ENCODE measurements at regions not wholly inside any gene's neighbourhood (a gene's known extent, or its start where the extent isn't known, plus 50 kb on each side); places are given as distances from the start of the nearest gene placed in this dataset.

DNA sequence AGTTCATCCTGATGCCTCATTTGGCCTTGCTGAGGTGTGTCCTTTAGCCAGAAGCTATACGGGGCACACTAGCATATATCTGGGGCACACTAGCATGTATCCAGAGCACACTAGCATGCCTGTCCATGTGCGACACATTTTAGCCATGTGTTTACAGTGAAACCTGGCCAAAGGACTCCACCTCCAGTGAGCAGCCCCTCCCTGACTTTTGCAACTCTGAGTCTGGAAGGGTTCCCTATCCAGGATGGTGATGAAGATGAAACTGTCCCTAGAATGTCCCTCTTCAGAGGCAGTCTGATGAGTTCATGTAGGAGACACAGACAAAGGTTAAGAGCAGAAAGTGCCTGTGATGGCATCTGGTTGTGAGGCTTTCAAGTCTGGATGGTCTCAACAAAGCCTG, 61.4 kb upstream of the LGALSL start:
- no peak for DNase-seq (ENCODE audit: low spot score)
- no CpG with 5 or more reads among the region's 2 CpGs for WGBS, 2 donors (ENCODE audit: extremely low coverage in 2 of 2, insufficient read length in 2 of 2, insufficient replicate concordance in 1 of 2)

GRCh38 chr2:64393383-64394010, 60.5 kb upstream of the LGALSL start:
- Histone ChIP-seq H3K36me3 (replicated peaks in 1 of 2; ENCODE audit: control insufficient read depth in 2 of 2, insufficient read depth in 2 of 2, low read length in 2 of 2) (no peaks in the 10 kb centered on the region), H3K4me2 (ENCODE audit: insufficient read depth, low read length, poor library complexity, severe bottlenecking) (no peak overlapping the region), H3K4me1 (ENCODE audit: control insufficient read depth in 2 of 2, insufficient read depth in 1 of 2, low read depth in 1 of 2, low read length in 2 of 2) (no peaks in the 10 kb centered on the region), H3K9ac (ENCODE audit: low read depth, low read length, poor library complexity) (no peak overlapping the region), H2BK5ac (ENCODE audit: low read length) (no peak overlapping the region), H3K23ac (ENCODE audit: low read depth, low read length, poor library complexity) (no peak overlapping the region), H4K91ac (ENCODE audit: low read depth, low read length, poor library complexity) (no peak overlapping the region), H3K27me3 (ENCODE audit: control insufficient read depth in 3 of 3, insufficient read depth in 3 of 3, low read depth in 1 of 3, low read length in 3 of 3) (no peaks in the 10 kb centered on the region), H3K9me3 (replicated peaks in 1 of 2; ENCODE audit: control insufficient read depth in 2 of 2, insufficient read depth in 1 of 2, low read depth in 1 of 2, low read length in 2 of 2) (peaks cover 0 to 5% of the 10 kb centered on the region in 2 donors), H3K14ac (ENCODE audit: low read length) (no peak overlapping the region), H3K4ac (ENCODE audit: low read length) (no peak overlapping the region), H2BK120ac (ENCODE audit: low read depth, low read length) (no peak overlapping the region), H2BK12ac (ENCODE audit: low read length) (no peak overlapping the region), H2AK5ac (ENCODE audit: low read depth, low read length) (no peak overlapping the region), H3K4me3 (ENCODE audit: low read length in 2 of 2) (no peak overlapping the region), H3K79me1 (ENCODE audit: low read depth, low read length) (no peaks in the 10 kb centered on the region), H2AFZ (ENCODE audit: low read length) (no peak overlapping the region), H3K27ac (replicated peaks; ENCODE audit: low read length) (no peak overlapping the region), H2BK15ac (ENCODE audit: low read length) (no peak overlapping the region), H4K8ac (ENCODE audit: low read depth, low read length) (no peak overlapping the region), H3K18ac (ENCODE audit: low read length) (no peak overlapping the region)
- WGBS, 2 donors (ENCODE audit: extremely low coverage in 2 of 2, insufficient read length in 2 of 2, insufficient replicate concordance in 1 of 2), result no CpG with 5 or more reads among the region's 3 CpGs
- no peak for DNase-seq (ENCODE audit: low spot score)

More for the DNA sequence above, 61.4 kb upstream of the LGALSL start:
- no peaks in the 10 kb centered on the region for H3K4me1 ChIP-seq (ENCODE audit: control insufficient read depth in 2 of 2, insufficient read depth in 1 of 2, low read depth in 1 of 2, low read length in 2 of 2)
- no peak overlapping the region for H3K4me2 ChIP-seq (ENCODE audit: insufficient read depth, low read length, poor library complexity, severe bottlenecking)
- no peak overlapping the region for H3K27ac ChIP-seq (replicated peaks; ENCODE audit: low read length)
- no peaks in the 10 kb centered on the region for H3K79me1 ChIP-seq (ENCODE audit: low read depth, low read length)
- H4K91ac ChIP-seq (ENCODE audit: low read depth, low read length, poor library complexity), result no peak overlapping the region
- H2BK120ac ChIP-seq (ENCODE audit: low read depth, low read length), result no peak overlapping the region
- no peak overlapping the region for H2AFZ ChIP-seq (ENCODE audit: low read length)
- H2AK5ac ChIP-seq (ENCODE audit: low read depth, low read length), result no peak overlapping the region
- H3K9me3 ChIP-seq (replicated peaks in 1 of 2; ENCODE audit: control insufficient read depth in 2 of 2, insufficient read depth in 1 of 2, low read depth in 1 of 2, low read length in 2 of 2), result peaks cover 0 to 7% of the 10 kb centered on the region in 2 donors
- no peak overlapping the region for H2BK12ac ChIP-seq (ENCODE audit: low read length)
- H3K4me3 ChIP-seq (ENCODE audit: low read length in 2 of 2), result no peak overlapping the region
- no peaks in the 10 kb centered on the region for H3K27me3 ChIP-seq (ENCODE audit: control insufficient read depth in 3 of 3, insufficient read depth in 3 of 3, low read depth in 1 of 3, low read length in 3 of 3)
- no peak overlapping the region for H3K23ac ChIP-seq (ENCODE audit: low read depth, low read length, poor library complexity)
- no peak overlapping the region for H3K14ac ChIP-seq (ENCODE audit: low read length)
- H2BK5ac ChIP-seq (ENCODE audit: low read length), result no peak overlapping the region
- no peak overlapping the region for H2BK15ac ChIP-seq (ENCODE audit: low read length)
- no peak overlapping the region for H3K18ac ChIP-seq (ENCODE audit: low read length)
- H4K8ac ChIP-seq (ENCODE audit: low read depth, low read length), result no peak overlapping the region
- no peak overlapping the region for H3K9ac ChIP-seq (ENCODE audit: low read depth, low read length, poor library complexity)
- H3K4ac ChIP-seq (ENCODE audit: low read length), result no peak overlapping the region
- no peaks in the 10 kb centered on the region for H3K36me3 ChIP-seq (replicated peaks in 1 of 2; ENCODE audit: control insufficient read depth in 2 of 2, insufficient read depth in 2 of 2, low read length in 2 of 2)

DNA sequence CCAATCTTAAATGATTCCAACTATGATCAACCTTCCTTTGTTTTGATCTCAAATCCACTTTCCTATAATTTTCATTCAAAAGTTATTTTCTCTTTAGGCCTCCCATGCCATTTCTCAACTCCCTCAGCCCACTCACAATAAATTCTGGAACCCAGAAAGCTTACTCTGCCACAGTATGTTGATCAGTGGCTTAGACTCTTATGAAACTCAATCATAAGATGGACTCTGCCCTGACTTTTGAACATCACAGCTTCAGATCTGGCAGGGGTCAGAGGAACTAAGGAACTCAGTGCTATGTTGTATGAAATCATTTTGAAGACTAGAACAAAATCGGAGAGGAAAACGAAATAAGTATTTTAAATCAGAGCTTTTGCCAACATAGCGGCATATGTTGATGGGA, 59.8 kb upstream of the LGALSL start:
- no peak overlapping the region for H3K23ac ChIP-seq (ENCODE audit: low read depth, low read length, poor library complexity)
- H3K9me3 ChIP-seq (replicated peaks in 1 of 2; ENCODE audit: control insufficient read depth in 2 of 2, insufficient read depth in 1 of 2, low read depth in 1 of 2, low read length in 2 of 2), result peaks cover 0 to 5% of the 10 kb centered on the region in 2 donors
- H3K4me2 ChIP-seq (ENCODE audit: insufficient read depth, low read length, poor library complexity, severe bottlenecking), result no peak overlapping the region
- no peak overlapping the region for H2AK5ac ChIP-seq (ENCODE audit: low read depth, low read length)
- no peak overlapping the region for H2BK5ac ChIP-seq (ENCODE audit: low read length)
- no peak overlapping the region for H3K18ac ChIP-seq (ENCODE audit: low read length)
- H4K91ac ChIP-seq (ENCODE audit: low read depth, low read length, poor library complexity), result no peak overlapping the region
- H3K79me1 ChIP-seq (ENCODE audit: low read depth, low read length), result no peaks in the 10 kb centered on the region
- no peaks in the 10 kb centered on the region for H3K36me3 ChIP-seq (replicated peaks in 1 of 2; ENCODE audit: control insufficient read depth in 2 of 2, insufficient read depth in 2 of 2, low read length in 2 of 2)
- H3K27ac ChIP-seq (replicated peaks; ENCODE audit: low read length), result no peak overlapping the region
- WGBS, 2 donors (ENCODE audit: extremely low coverage in 2 of 2, insufficient read length in 2 of 2, insufficient replicate concordance in 1 of 2), result no CpG with 5 or more reads among the region's 3 CpGs
- H3K9ac ChIP-seq (ENCODE audit: low read depth, low read length, poor library complexity), result no peak overlapping the region
- no peak overlapping the region for H3K4me3 ChIP-seq (ENCODE audit: low read length in 2 of 2)
- no peaks in the 10 kb centered on the region for H3K4me1 ChIP-seq (ENCODE audit: control insufficient read depth in 2 of 2, insufficient read depth in 1 of 2, low read depth in 1 of 2, low read length in 2 of 2)
- H4K8ac ChIP-seq (ENCODE audit: low read depth, low read length), result no peak overlapping the region
- no peak overlapping the region for H2AFZ ChIP-seq (ENCODE audit: low read length)
- H3K4ac ChIP-seq (ENCODE audit: low read length), result no peak overlapping the region
- H2BK15ac ChIP-seq (ENCODE audit: low read length), result no peak overlapping the region
- H3K27me3 ChIP-seq (ENCODE audit: control insufficient read depth in 3 of 3, insufficient read depth in 3 of 3, low read depth in 1 of 3, low read length in 3 of 3), result no peaks in the 10 kb centered on the region
- DNase-seq (ENCODE audit: low spot score), result no peak
- no peak overlapping the region for H3K14ac ChIP-seq (ENCODE audit: low read length)
- no peak overlapping the region for H2BK12ac ChIP-seq (ENCODE audit: low read length)
- no peak overlapping the region for H2BK120ac ChIP-seq (ENCODE audit: low read depth, low read length)

DNA sequence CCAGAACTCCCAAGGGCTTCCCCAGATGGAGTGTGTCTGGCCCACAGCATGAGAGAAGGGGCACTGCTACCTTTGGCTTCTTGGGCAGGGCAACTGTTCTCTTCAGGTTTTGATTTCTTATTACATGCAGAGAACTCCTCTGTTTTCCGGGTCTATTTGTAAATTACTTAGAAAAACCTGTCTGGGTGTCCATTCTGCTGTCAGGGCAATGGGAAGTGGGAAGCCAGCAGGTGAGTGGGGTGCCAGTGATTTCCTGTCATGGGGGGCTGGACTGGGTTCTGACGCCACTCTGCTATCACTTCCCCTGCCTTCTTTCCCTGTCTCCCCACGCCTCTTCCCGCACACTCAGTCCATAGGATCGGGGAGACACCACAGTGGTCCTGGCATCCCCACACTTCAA, 58.0 kb upstream of the LGALSL start:
- Histone ChIP-seq H3K27ac (replicated peaks; ENCODE audit: low read length) (no peak overlapping the region), H4K91ac (ENCODE audit: low read depth, low read length, poor library complexity) (no peak overlapping the region), H2AFZ (ENCODE audit: low read length) (no peak overlapping the region), H3K18ac (ENCODE audit: low read length) (peak overlapping the region; percentile 45), H3K4me2 (ENCODE audit: insufficient read depth, low read length, poor library complexity, severe bottlenecking) (no peak overlapping the region), H3K79me1 (ENCODE audit: low read depth, low read length) (no peaks in the 10 kb centered on the region), H3K27me3 (ENCODE audit: control insufficient read depth in 3 of 3, insufficient read depth in 3 of 3, low read depth in 1 of 3, low read length in 3 of 3) (no peaks in the 10 kb centered on the region), H3K4me1 (ENCODE audit: control insufficient read depth in 2 of 2, insufficient read depth in 1 of 2, low read depth in 1 of 2, low read length in 2 of 2) (peaks cover 5 to 13% of the 10 kb centered on the region in 2 donors), H3K4ac (ENCODE audit: low read length) (no peak overlapping the region), H4K8ac (ENCODE audit: low read depth, low read length) (no peak overlapping the region), H3K36me3 (replicated peaks in 1 of 2; ENCODE audit: control insufficient read depth in 2 of 2, insufficient read depth in 2 of 2, low read length in 2 of 2) (no peaks in the 10 kb centered on the region), H3K14ac (ENCODE audit: low read length) (no peak overlapping the region), H3K4me3 (ENCODE audit: low read length in 2 of 2) (no peak overlapping the region), H2BK5ac (ENCODE audit: low read length) (no peak overlapping the region), H3K23ac (ENCODE audit: low read depth, low read length, poor library complexity) (no peak overlapping the region), H2BK15ac (ENCODE audit: low read length) (no peak overlapping the region), H3K9ac (ENCODE audit: low read depth, low read length, poor library complexity) (no peak overlapping the region), H2BK120ac (ENCODE audit: low read depth, low read length) (no peak overlapping the region), H2BK12ac (ENCODE audit: low read length) (no peak overlapping the region), H2AK5ac (ENCODE audit: low read depth, low read length) (no peak overlapping the region), H3K9me3 (replicated peaks in 1 of 2; ENCODE audit: control insufficient read depth in 2 of 2, insufficient read depth in 1 of 2, low read depth in 1 of 2, low read length in 2 of 2) (peaks cover 0 to 5% of the 10 kb centered on the region in 2 donors)
- WGBS, 2 donors (ENCODE audit: extremely low coverage in 2 of 2, insufficient read length in 2 of 2, insufficient replicate concordance in 1 of 2), result no CpG with 5 or more reads among the region's 5 CpGs
- no peak for DNase-seq (ENCODE audit: low spot score)

All from neuronal stem cell (in vitro differentiated cells).